HG03280 (cell line): ENCODE measurements at regions not wholly inside any gene's neighbourhood (a gene's known extent, or its start where the extent isn't known, plus 50 kb on each side); places are given as distances from the start of the nearest gene placed in this dataset.

Experiments
- ATAC-seq: cut with Tn5 transposase; IDR thresholded peaks from one replicate; pipeline ENCODE4 v1.9.1; 2021; ENCODE audit warnings: mild to moderate bottlenecking, moderate library complexity; ENCODE audit not compliant: unreplicated experiment

GRCh38 chr12:115407723-115408122 is 723.7 kb upstream of the TBX3 start:
- no peak for ATAC-seq

- no peak for ATAC-seq
Observed at GRCh38 chr12:115407036-115407435, 723.1 kb upstream of the TBX3 start.

GRCh38 chr12:115405471-115405860 is 721.5 kb upstream of the TBX3 start:
- ATAC-seq = no peak

DNA sequence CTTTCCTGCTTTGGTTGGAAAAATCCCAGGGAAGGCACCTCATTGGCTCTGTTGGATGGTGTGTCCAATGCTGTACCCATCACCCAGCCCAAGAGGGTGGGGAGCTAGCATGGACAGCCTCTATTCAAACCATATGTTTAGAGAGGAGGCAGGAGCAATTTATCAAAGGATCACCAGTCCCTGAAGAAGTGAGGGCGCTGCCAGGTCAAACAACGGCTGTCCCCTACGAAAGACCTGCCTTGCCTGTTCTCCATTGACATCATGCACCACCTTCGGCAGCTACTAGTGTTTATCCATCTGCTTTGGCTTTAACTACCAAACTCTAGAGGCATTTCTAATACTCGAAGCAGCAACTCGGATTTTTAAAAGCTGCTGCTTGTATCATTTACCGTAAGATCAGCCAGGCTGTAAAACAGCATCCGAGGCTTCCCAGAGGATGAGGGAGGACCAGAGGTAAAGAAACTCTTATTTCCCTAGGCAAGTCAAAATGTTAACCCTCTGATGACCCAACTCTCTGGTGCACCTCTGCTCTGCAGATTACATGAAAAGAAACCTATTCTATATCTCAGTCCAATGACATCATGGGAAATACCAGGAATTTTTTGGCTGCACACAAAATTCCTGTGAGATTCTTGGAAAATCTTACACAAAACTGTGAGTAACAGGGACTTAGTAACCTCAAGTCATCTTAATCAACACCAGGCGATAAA is 720.9 kb upstream of the TBX3 start:
- no peak for ATAC-seq

DNA sequence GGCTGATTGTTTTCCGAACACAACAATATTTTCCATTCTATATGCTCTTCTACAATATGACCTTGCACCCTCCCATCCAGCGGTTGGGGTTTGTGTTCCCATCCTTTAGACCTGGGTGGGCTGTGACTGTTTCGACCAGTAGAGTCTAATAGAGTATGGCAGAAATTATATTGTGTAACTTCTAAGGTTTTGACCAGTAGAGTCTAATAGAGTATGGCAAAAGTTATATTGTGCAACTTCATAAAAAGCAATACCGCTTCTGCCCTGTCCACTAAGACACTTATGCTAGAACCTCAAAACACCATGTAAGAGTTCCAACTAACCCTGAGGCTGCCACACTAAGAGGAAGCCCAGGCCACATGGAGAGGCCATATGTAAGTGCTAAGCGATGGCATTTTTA is 719.7 kb upstream of the TBX3 start:
- ATAC-seq = no peak

DNA sequence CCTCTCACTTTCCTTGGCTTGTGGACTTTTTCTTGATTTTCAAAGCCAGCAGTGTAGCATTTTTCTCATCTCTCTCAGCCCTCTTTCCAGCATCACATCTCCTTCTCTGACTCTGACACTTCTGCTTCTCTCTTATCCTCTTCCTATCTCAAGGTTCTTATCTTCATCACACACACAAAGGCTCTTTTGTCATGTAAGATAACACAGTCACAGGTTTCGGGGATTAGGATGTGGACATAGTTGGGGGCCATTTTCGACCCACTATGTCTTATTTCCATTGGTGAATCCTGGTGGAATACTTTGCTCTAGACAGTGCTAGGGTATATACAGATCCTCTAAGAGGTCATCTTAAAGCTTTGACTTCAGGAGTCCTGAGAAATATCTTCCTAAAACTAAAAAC is 719.3 kb upstream of the TBX3 start:
- ATAC-seq = no peak

GRCh38 chr12:115402443-115403180 is 718.6 kb upstream of the TBX3 start:
- no peak for ATAC-seq

DNA sequence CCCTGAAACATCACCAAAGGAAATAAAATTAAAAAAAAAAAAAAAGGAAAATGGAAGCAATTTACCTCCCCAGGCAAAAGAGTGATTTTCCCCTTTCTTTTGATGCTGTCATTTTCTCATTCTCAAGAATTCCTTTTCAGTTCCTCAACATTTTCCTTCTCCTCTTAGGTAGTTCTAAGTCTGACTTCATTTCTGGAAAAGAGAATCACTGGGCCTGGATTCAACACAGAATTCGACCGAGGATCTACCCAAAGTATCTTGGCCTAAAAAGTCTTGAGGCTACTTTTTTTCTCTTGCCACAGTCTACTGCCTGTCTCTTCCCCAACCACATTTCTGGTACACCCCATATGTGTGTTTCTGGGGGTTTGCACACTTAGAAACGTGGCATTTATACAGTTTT is 717.8 kb upstream of the TBX3 start:
- no peak for ATAC-seq

- no peak for ATAC-seq
Observed at GRCh38 chr12:115400011-115400410, 716.0 kb upstream of the TBX3 start.

GRCh38 chr12:115398311-115398781 is 714.4 kb upstream of the TBX3 start:
- ATAC-seq = no peak

GRCh38 chr12:115396567-115396966 is 712.6 kb upstream of the TBX3 start:
- no peak for ATAC-seq

- no peak for ATAC-seq
Observed at GRCh38 chr12:115394496-115395220, 710.7 kb upstream of the TBX3 start.

DNA sequence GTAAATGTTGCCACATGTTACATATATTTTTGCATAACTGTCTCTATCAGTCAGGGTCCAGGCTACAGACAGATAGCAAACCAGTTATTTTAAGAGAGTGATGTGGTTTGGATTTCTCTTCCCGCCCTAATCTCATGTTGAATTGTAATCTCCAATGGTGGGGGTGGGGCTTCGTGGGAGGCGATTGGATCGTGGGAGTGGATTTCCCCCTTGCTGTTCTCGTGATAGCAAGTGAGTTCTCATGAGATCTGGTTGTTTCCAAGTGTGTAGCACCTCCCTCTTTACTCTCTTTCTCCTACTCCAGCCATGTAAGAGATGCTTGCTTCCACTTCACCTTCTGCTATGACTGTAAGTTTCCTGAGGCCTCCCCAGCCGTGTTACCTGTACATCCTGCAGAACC is 704.2 kb upstream of the TBX3 start:
- ATAC-seq = no peak

DNA sequence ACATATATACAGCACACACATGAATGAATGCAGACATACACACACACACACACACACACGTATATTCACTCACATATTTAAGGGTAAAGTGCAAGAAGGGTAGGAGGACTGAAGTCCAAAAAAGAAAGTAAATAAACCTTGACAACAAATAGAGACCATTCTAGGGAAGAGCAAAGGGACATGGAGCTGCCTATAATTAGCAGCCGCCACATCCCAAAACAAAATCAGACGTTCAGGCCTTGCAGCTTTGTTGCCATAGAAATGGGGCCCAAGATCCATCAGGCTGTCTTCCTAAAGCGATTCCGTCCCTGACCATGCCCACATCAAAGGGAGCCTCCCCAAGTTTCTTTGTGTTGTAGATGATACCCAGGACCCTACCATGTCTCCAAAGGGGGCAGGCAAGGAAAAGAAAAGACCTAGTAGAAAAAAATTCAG is 703.5 kb upstream of the TBX3 start:
- ATAC-seq = no peak

- no peak for ATAC-seq
Observed at GRCh38 chr12:115386946-115387345, 703.0 kb upstream of the TBX3 start.

DNA sequence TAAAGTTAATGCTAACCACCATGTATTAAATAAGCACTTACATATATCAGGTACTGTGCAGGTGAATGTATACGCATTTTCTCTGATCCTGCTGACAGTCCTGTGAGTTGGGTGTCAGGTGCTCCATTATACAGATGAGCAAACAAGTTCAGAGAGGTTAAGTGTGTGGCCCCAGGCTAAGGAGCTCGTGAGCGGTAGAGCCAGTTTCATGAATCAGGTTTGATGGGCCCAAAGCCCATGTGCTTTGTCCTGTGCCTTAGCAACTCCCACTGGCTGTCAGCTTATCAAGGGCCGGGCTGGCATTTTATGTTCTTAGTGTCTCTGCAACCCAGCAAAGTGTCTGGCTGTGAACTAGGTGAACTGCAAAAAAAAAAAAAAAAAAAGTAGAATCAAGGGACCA is 701.2 kb upstream of the TBX3 start:
- no peak for ATAC-seq

DNA sequence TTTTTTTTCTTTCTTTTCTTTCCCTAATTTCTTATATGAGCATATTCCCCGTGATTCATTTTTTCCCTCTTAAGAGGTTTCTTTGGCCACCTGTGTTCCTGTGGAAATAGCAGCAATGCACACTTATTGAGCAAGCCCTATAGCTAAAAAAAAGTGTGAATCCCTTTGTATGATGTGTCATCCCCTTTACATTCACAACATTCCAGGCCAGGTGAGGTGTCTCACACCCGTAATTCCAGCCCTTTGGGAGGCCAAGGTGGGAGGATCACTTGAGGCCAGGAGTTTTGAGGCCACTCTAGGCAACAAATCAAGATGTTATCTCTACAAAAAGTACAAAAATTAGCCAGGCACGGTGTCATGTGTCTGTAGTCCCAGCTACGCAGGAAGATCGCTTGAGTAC is 700.4 kb upstream of the TBX3 start:
- ATAC-seq = no peak

DNA sequence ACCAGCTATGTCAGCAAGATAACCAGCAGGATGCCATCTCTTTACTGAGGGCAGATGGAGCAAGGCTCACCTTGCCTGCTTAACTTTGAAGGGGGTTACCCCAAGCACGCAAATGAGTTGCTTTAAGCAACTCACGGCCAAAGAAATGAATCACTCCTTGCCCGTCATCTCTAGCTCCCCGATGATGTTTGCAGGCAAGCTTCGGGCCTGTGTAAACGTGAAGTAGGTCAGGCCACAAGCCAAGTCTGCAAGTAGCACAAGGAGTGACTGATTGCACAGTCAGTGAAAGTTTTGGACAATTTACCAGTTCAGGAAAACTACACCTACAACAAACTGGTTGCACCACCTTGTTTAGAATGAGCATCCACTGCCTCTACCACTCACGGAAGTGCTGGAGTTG is 699.7 kb upstream of the TBX3 start:
- ATAC-seq = no peak

GRCh38 chr12:115382681-115383080 is 698.7 kb upstream of the TBX3 start:
- ATAC-seq = no peak

DNA sequence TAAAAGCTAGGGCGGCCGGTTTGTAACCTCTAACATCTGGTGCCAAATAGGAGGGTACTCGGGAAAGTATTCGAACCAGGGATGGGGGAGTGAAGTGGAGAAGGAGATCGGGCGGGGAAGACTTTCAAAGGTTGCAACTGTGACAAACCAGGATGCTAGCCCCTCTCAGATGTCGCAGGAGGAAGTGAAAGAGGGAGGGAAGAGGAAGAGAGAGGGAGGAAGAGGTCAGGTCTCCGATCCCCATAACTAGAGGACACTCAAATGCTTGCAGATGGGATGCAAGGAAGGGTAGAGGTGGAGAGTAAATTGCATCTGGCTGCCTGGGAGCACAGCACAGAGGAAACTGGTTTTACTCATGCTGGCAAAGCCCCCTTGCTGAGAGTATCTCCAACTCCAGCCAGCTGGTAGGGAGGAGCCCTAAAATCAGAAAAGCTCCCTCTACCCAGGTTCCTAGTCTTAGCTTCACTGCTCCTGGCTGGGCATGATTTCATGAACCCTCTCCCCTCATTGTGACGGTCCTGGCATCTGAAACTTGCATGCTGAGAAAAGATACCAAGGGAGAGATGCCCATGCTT is 696.7 kb upstream of the TBX3 start:
- ATAC-seq = no peak

DNA sequence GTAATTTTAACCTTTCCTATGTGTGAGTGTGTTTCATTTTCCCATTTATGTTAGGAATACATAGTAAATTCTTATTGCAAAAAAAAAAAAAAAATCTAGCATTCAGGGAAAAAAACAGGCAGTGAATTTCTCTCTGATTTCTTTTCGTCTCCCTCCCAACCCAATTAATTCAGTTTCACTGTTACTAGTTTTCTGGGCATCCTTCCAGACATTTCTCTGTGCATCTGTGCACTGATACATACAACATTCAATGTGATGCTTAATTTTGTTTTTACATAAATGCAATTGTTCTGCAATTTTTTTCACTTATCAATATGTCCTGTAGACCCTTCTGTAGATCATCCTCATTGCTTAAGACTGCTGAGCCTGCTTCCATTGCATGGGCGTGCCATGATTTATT is 694.3 kb upstream of the TBX3 start:
- ATAC-seq = no peak
